ENCODE measurements at regions not wholly inside any gene's neighbourhood (a gene's known extent, or its start where the extent isn't known, plus 50 kb on each side); places are given as distances from the start of the nearest gene placed in this dataset.

DNA sequence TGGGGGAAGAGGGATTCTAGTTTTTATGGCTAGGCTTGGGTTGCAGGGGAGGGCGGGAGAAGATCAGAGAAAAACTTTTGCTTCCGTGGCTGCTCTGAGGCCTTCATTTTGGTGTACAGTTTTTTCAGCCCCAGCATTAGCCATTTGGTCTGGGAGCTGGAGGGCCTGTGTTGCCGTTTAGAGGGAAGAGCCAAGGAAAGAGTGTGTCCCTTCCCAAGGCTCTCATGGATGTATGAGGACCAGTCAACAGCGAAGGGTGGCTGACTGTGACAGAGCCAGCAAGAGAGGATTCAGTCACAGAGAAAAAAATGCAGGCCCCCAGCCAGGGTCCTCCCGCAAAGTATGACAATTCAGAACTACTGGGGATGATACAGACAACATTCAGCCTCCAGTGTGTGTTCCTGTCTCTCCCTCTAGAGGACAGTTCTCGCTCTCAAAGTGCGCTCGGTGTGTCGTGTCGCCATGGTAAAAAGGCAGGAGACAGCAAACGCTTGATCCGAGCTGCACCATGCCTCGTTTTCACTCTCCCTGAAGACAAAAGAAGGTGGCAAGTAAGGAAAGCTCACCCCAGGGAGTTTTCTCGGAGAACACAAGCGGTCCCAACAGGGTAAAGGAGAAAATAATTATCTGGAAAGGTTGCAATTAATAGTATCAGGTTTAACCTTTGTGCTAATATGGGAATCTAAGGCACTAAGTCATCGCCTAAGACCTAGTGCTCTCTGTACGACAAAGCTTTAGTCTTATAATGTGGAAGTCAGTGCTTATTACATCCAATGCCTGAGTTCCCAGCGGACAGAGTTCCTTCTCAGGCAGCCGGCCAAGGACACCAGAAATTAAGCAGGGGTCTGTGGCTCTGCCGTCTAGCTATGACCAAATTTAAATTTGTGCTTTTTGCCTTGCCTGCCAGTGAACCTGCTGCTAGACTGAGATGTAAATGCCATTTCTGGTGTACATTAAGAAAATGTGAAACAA, 157.3 kb upstream of the PLXNC1 start:
- no peak for DNase-seq (ENCODE audit: low read depth, low spot score)
- intact Hi-C loops (cut with micrococcal nuclease), result no loop called here
- Histone ChIP-seq H2AFZ (ENCODE audit: low read depth, low read length, poor library complexity, severe bottlenecking) (no peak overlapping the region), H3K9me3 (ENCODE audit: control insufficient read depth in 1 of 2, insufficient read depth in 1 of 2, low read depth in 1 of 2, low read length in 2 of 2) (no peaks in the 10 kb centered on the region), H4K20me1 (ENCODE audit: insufficient read depth) (no peaks in the 10 kb centered on the region), H3K27me3 (ENCODE audit: insufficient read depth, low read length) (no peaks in the 10 kb centered on the region), H3K4me2 (ENCODE audit: low read length) (no peak overlapping the region), H3K36me3 (ENCODE audit: control insufficient read depth in 1 of 2, insufficient read depth in 2 of 2, low read length in 2 of 2) (no peaks in the 10 kb centered on the region), H3K9ac (ENCODE audit: low read length) (no peak overlapping the region), H3K4me1 (ENCODE audit: control insufficient read depth in 1 of 2, insufficient read depth in 2 of 2, low read length in 2 of 2) (no peaks in the 10 kb centered on the region), H3K9me2 (ENCODE audit: insufficient read depth) (no peaks in the 10 kb centered on the region), H3K4me3 (replicated peaks in 1 of 2; ENCODE audit: low read depth in 1 of 2, low read length in 2 of 2) (no peak overlapping the region), H3K79me2 (ENCODE audit: insufficient read depth, low read length) (no peaks in the 10 kb centered on the region), H3K27ac (ENCODE audit: low read depth, low read length) (no peak overlapping the region)
- TF ChIP-seq, protein P1, sequence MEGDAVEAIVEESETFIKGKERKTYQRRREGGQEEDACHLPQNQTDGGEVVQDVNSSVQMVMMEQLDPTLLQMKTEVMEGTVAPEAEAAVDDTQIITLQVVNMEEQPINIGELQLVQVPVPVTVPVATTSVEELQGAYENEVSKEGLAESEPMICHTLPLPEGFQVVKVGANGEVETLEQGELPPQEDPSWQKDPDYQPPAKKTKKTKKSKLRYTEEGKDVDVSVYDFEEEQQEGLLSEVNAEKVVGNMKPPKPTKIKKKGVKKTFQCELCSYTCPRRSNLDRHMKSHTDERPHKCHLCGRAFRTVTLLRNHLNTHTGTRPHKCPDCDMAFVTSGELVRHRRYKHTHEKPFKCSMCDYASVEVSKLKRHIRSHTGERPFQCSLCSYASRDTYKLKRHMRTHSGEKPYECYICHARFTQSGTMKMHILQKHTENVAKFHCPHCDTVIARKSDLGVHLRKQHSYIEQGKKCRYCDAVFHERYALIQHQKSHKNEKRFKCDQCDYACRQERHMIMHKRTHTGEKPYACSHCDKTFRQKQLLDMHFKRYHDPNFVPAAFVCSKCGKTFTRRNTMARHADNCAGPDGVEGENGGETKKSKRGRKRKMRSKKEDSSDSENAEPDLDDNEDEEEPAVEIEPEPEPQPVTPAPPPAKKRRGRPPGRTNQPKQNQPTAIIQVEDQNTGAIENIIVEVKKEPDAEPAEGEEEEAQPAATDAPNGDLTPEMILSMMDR (IDR thresholded peaks at IDR 0.05 in 2 of 3, conservative IDR thresholded peaks at IDR 0.05 in 1 of 3; ENCODE audit: borderline replicate concordance in 1 of 3, insufficient read depth in 1 of 3, low read depth in 2 of 3, low read length in 2 of 3), result peak in 1 of 3 experiments; percentile 27; a peak in 1 of 6 replicates
- TF ChIP-seq RAD21 (IDR thresholded peaks at IDR 0.05; ENCODE audit: low read depth) (peak; percentile 37; the same call in 1 of the 2 replicates), ZFX (IDR thresholded peaks at IDR 0.05) (no peak)
- POLR2A ChIA-PET, result no interaction called here
- BruUV-seq (replicated peaks), result no TSS peak
- ATAC-seq, result peak; percentile 74
- RAD21 ChIA-PET (ENCODE audit: low non-redundant PET in 1 of 2, low total read pairs in 2 of 2, uncharacterized antibody in 2 of 2, unreplicated experiment in 2 of 2), result no interaction called here
- CTCF ChIA-PET, result interaction anchor here (0.9 kb wide), 1 partner anchor 111 kb away, joined by 3 read pairs; no protein-coding TSS in a partner anchor

DNA sequence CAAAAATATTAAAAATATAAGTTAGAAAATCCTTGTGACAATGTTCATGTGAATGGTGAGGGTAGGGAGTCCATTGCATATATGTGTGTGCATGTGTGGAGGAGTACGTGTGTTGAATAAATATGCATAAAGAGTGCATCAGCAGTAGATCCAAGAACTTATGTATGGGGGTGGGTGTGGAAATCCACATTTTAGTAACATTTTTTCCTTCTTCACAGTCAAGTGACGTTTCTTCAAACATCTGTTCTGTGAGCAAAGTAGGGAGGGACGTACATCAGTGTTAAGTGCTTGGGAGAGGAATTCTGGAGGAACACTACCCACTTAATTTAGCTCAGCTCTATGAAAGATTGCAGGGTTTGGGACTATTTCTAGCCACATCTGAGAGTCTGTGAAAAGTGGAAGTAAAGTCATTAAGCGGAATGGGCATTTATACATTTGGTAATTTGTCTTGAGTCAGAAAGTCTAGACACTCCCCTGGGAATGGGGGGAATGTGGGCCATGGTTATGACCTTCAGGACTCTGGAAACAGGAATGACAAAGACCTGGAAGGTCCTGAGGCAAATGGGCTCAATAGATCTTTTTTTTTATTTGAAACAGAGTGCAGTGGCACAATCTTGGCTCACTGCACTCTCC, 156.4 kb upstream of the PLXNC1 start:
- Histone ChIP-seq H3K36me3 (ENCODE audit: control insufficient read depth in 1 of 2, insufficient read depth in 2 of 2, low read length in 2 of 2) (no peaks in the 10 kb centered on the region), H3K4me3 (replicated peaks in 1 of 2; ENCODE audit: low read depth in 1 of 2, low read length in 2 of 2) (no peak overlapping the region), H3K9me2 (ENCODE audit: insufficient read depth) (no peaks in the 10 kb centered on the region), H3K79me2 (ENCODE audit: insufficient read depth, low read length) (no peaks in the 10 kb centered on the region), H4K20me1 (ENCODE audit: insufficient read depth) (no peaks in the 10 kb centered on the region), H3K4me2 (ENCODE audit: low read length) (no peak overlapping the region), H3K9ac (ENCODE audit: low read length) (no peak overlapping the region), H3K4me1 (ENCODE audit: control insufficient read depth in 1 of 2, insufficient read depth in 2 of 2, low read length in 2 of 2) (no peaks in the 10 kb centered on the region), H3K27ac (ENCODE audit: low read depth, low read length) (no peak overlapping the region), H3K9me3 (ENCODE audit: control insufficient read depth in 1 of 2, insufficient read depth in 1 of 2, low read depth in 1 of 2, low read length in 2 of 2) (no peaks in the 10 kb centered on the region), H2AFZ (ENCODE audit: low read depth, low read length, poor library complexity, severe bottlenecking) (no peak overlapping the region), H3K27me3 (ENCODE audit: insufficient read depth, low read length) (no peaks in the 10 kb centered on the region)
- intact Hi-C loops (cut with micrococcal nuclease), result loop anchor here (2.0 kb wide), 1 partner anchor 23 kb away; no protein-coding TSS in a partner anchor
- ChIA-PET RAD21 (ENCODE audit: low non-redundant PET in 1 of 2, low total read pairs in 2 of 2, uncharacterized antibody in 2 of 2, unreplicated experiment in 2 of 2) (no interaction called here), CTCF (interaction anchor here (0.9 kb wide), 1 partner anchor 110 kb away, joined by 3 read pairs; no protein-coding TSS in a partner anchor), POLR2A (no interaction called here)
- TF ChIP-seq SP1 (IDR thresholded peaks at IDR 0.05; ENCODE audit: low read depth) (no peak), JUND (IDR thresholded peaks at IDR 0.05) (no peak), SRF (IDR thresholded peaks at IDR 0.05; ENCODE audit: low read depth) (no peak), EZH2phosphoT487 (IDR thresholded peaks at IDR 0.05; ENCODE audit: borderline replicate concordance) (no peak), ZFX (IDR thresholded peaks at IDR 0.05) (no peak), POLR2A (IDR thresholded peaks at IDR 0.05; ENCODE audit: borderline replicate concordance, extremely low read depth, insufficient read depth, insufficient read length) (no peak), CBX3 (IDR thresholded peaks at IDR 0.05; ENCODE audit: low read depth) (no peak), POLR2AphosphoS5 (IDR thresholded peaks at IDR 0.05; ENCODE audit: low read depth, low read length) (no peak), CEBPB (IDR thresholded peaks at IDR 0.05; ENCODE audit: low read depth) (no peak)
- TF ChIP-seq, protein P2, sequence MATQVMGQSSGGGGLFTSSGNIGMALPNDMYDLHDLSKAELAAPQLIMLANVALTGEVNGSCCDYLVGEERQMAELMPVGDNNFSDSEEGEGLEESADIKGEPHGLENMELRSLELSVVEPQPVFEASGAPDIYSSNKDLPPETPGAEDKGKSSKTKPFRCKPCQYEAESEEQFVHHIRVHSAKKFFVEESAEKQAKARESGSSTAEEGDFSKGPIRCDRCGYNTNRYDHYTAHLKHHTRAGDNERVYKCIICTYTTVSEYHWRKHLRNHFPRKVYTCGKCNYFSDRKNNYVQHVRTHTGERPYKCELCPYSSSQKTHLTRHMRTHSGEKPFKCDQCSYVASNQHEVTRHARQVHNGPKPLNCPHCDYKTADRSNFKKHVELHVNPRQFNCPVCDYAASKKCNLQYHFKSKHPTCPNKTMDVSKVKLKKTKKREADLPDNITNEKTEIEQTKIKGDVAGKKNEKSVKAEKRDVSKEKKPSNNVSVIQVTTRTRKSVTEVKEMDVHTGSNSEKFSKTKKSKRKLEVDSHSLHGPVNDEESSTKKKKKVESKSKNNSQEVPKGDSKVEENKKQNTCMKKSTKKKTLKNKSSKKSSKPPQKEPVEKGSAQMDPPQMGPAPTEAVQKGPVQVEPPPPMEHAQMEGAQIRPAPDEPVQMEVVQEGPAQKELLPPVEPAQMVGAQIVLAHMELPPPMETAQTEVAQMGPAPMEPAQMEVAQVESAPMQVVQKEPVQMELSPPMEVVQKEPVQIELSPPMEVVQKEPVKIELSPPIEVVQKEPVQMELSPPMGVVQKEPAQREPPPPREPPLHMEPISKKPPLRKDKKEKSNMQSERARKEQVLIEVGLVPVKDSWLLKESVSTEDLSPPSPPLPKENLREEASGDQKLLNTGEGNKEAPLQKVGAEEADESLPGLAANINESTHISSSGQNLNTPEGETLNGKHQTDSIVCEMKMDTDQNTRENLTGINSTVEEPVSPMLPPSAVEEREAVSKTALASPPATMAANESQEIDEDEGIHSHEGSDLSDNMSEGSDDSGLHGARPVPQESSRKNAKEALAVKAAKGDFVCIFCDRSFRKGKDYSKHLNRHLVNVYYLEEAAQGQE (IDR thresholded peaks at IDR 0.05; ENCODE audit: low read depth), result no peak
- no TSS peak for BruUV-seq (replicated peaks)
- DNase-seq (ENCODE audit: low read depth, low spot score) (no peak), ATAC-seq (no peak)

Measured in HCT116 (cell line).